Osteoblast (primary cell): ENCODE measurements at regions not wholly inside any gene's neighbourhood (a gene's known extent, or its start where the extent isn't known, plus 50 kb on each side); places are given as distances from the start of the nearest gene placed in this dataset.

ENCODE experiments used
- DNase-seq: peaks from one replicate; pipeline ENCODE4 v3.0.0; 2011; ENCODE audit warnings: low spot score, mixed read lengths; ENCODE audit not compliant: insufficient read length; ENCODE audit errors: missing footprints
- H2AFZ ChIP-seq: 2 replicates; pipeline ENCODE4 v1.6.0; 2011; ENCODE audit warnings: mild to moderate bottlenecking, low read length
- H3K27ac ChIP-seq: 2 replicates; pipeline ENCODE4 v1.5.1; 2011; ENCODE audit warnings: mild to moderate bottlenecking, low read depth, low read length, moderate library complexity
- H3K27me3 ChIP-seq: 2 replicates; pipeline ENCODE4 v1.6.0; 2012; ENCODE audit warnings: mild to moderate bottlenecking, control low read depth, inconsistent platforms, low read length, moderate library complexity; ENCODE audit not compliant: insufficient read depth
- H3K36me3 ChIP-seq: 2 replicates; pipeline ENCODE4 v1.5.1; 2011; ENCODE audit warnings: mild to moderate bottlenecking, low read length, control low read depth, moderate library complexity; ENCODE audit not compliant: insufficient read depth
- H3K4me1 ChIP-seq: 2 replicates; pipeline ENCODE4 v1.5.1; 2011; ENCODE audit warnings: mild to moderate bottlenecking, low read length, control low read depth, moderate library complexity; ENCODE audit not compliant: insufficient read depth
- H3K4me2 ChIP-seq: 2 replicates; pipeline ENCODE4 v1.6.0; 2011; ENCODE audit warnings: mild to moderate bottlenecking, low read length; ENCODE audit not compliant: insufficient read depth
- H3K4me3 ChIP-seq: fragments of 200-600 bp; sonication (generic); 3 replicates; pipeline ENCODE4 v1.5.1; 2012; ENCODE audit warnings: mild to moderate bottlenecking, low read length, inconsistent platforms; ENCODE audit not compliant: insufficient read depth
- H3K79me2 ChIP-seq: 2 replicates; pipeline ENCODE4 v1.6.0; 2012; ENCODE audit warnings: mild to moderate bottlenecking, low read length, control low read depth, inconsistent platforms; ENCODE audit not compliant: insufficient read depth
- H3K9me3 ChIP-seq: 2 replicates; pipeline ENCODE4 v1.5.1; 2011; ENCODE audit warnings: low read depth, low read length, control low read depth
- H4K20me1 ChIP-seq: 2 replicates; pipeline ENCODE4 v1.6.0; 2012; ENCODE audit warnings: mild to moderate bottlenecking, low read length, control low read depth; ENCODE audit not compliant: insufficient read depth
- TF ChIP-seq, protein P1 (sequence below): IDR thresholded peaks from 2 replicates; pipeline ENCODE4 v1.5.1; 2011; ENCODE audit warnings: mild to moderate bottlenecking, low read depth, low read length, moderate library complexity; ENCODE audit errors: extremely low read depth

DNA sequence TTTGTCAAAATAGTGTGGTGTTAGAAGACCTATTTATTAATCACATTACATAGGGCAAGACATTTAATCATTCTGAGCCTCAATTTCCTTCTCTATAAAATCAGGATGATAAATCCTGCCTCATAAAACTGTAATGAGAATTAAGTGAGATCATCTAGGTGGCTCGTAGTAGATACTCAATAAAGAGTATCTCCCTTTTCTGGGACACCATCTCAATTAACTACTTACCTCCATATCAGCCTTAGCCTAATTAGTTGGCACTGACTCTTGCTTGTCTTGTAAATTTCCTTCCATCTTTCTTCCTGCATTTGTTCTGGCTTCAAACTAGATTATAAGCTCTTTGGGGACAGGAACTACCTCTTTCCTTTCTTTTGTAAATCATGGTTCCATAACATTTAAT lies 102.6 kb upstream of the TNR start:
- Histone ChIP-seq H3K4me2 (no peak overlapping the region), H2AFZ (no peak overlapping the region), H3K79me2 (no peaks in the 10 kb centered on the region), H3K36me3 (no peaks in the 10 kb centered on the region), H3K4me3 (no peak overlapping the region), H4K20me1 (no peaks in the 10 kb centered on the region), H3K4me1 (no peaks in the 10 kb centered on the region), H3K9me3 (no peaks in the 10 kb centered on the region), H3K27ac (no peak overlapping the region), H3K27me3 (no peaks in the 10 kb centered on the region)
- DNase-seq = no peak
- TF ChIP-seq, protein P1, sequence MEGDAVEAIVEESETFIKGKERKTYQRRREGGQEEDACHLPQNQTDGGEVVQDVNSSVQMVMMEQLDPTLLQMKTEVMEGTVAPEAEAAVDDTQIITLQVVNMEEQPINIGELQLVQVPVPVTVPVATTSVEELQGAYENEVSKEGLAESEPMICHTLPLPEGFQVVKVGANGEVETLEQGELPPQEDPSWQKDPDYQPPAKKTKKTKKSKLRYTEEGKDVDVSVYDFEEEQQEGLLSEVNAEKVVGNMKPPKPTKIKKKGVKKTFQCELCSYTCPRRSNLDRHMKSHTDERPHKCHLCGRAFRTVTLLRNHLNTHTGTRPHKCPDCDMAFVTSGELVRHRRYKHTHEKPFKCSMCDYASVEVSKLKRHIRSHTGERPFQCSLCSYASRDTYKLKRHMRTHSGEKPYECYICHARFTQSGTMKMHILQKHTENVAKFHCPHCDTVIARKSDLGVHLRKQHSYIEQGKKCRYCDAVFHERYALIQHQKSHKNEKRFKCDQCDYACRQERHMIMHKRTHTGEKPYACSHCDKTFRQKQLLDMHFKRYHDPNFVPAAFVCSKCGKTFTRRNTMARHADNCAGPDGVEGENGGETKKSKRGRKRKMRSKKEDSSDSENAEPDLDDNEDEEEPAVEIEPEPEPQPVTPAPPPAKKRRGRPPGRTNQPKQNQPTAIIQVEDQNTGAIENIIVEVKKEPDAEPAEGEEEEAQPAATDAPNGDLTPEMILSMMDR = no peak

DNA sequence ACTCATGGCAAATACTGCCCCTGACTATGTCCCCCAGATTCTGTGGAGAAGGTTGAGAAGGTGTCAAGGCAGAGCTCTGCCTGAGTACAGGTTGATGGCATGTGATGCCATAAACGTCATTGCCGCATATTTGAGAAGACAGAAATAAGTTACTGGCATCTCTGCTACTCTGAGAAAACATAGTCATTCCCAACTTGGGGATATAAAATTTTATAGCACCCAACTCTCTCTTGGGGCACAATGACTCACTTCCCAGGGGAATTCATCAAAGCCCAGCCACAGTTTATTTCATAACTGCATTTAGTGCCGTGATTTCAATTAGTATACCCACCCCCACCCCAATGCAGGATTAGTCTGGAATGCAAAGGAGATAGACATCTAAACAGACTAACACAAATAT lies 101.9 kb upstream of the TNR start:
- Histone ChIP-seq H3K4me3 (no peak overlapping the region), H3K4me1 (no peaks in the 10 kb centered on the region), H3K9me3 (no peaks in the 10 kb centered on the region), H3K36me3 (no peaks in the 10 kb centered on the region), H3K4me2 (no peak overlapping the region), H4K20me1 (no peaks in the 10 kb centered on the region), H3K27ac (no peak overlapping the region), H3K79me2 (no peaks in the 10 kb centered on the region), H2AFZ (no peak overlapping the region), H3K27me3 (no peaks in the 10 kb centered on the region)
- TF ChIP-seq, protein P1 = no peak
- DNase-seq = no peak

DNA sequence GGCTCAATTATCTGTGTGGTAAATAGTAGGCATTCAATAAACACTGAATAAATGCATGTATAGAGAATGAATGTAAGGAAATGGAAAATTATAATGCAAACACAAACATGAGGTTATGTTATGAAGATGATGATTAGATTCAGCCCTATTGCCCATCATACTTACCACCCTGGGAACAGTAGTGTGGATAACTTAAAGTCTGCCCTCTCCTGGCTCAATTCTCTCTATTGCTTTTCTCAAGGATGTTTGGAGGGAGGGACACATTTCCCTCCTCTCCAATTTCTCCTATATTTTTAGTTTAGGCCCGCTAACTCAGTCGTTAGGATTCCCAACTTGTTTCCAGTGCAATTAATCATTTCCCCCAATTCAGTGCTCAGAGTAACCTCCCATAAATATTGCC lies 101.5 kb upstream of the TNR start:
- H3K4me3 ChIP-seq = no peak overlapping the region

GRCh38 chr1:175842550-175842949 lies 99.2 kb upstream of the TNR start:
- no peak overlapping the region for H3K4me2 ChIP-seq
- no peaks in the 10 kb centered on the region for H3K36me3 ChIP-seq
- TF ChIP-seq, protein P1 = no peak
- no peaks in the 10 kb centered on the region for H3K27me3 ChIP-seq
- no peak overlapping the region for H3K27ac ChIP-seq
- no peaks in the 10 kb centered on the region for H3K9me3 ChIP-seq
- H2AFZ ChIP-seq = no peak overlapping the region
- no peak for DNase-seq
- no peaks in the 10 kb centered on the region for H4K20me1 ChIP-seq
- H3K4me1 ChIP-seq = no peaks in the 10 kb centered on the region
- no peaks in the 10 kb centered on the region for H3K79me2 ChIP-seq
- H3K4me3 ChIP-seq = no peak overlapping the region

More for the DNA sequence above, 101.5 kb upstream of the TNR start:
- H3K27me3 ChIP-seq = no peaks in the 10 kb centered on the region
- no peaks in the 10 kb centered on the region for H3K9me3 ChIP-seq
- H4K20me1 ChIP-seq = no peaks in the 10 kb centered on the region
- H3K79me2 ChIP-seq = no peaks in the 10 kb centered on the region
- no peaks in the 10 kb centered on the region for H3K36me3 ChIP-seq
- no peak overlapping the region for H2AFZ ChIP-seq
- H3K27ac ChIP-seq = no peak overlapping the region
- TF ChIP-seq, protein P1 = no peak
- H3K4me2 ChIP-seq = no peak overlapping the region
- DNase-seq = no peak
- no peaks in the 10 kb centered on the region for H3K4me1 ChIP-seq
